ENCODE measurements at regions not wholly inside any gene's neighbourhood (a gene's known extent, or its start where the extent isn't known, plus 50 kb on each side); places are given as distances from the start of the nearest gene placed in this dataset.

- TF ChIP-seq CTCF (conservative IDR thresholded peaks at IDR 0.05; ENCODE audit: low read length) (no peak), EZH2phosphoT487 (IDR thresholded peaks at IDR 0.05; ENCODE audit: borderline replicate concordance, low read depth, low read length) (no peak)
These were observed 109.9 kb upstream of the SLC30A5 start for GRCh38 chr5:68983959-68984358.
